Fibroblast of skin of right quadriceps (primary cell): ENCODE measurements at regions not wholly inside any gene's neighbourhood (a gene's known extent, or its start where the extent isn't known, plus 50 kb on each side); places are given as distances from the start of the nearest gene placed in this dataset.
"Not testable (repeated sequence)": the region's sequence is repeated elsewhere in the genome, so short reads cannot be mapped to it uniquely, and the experiment has no call there.

Experiments
- DNase-seq: peaks from one replicate; pipeline ENCODE4 v3.0.0-alpha.2; 2013

GRCh38 chr17:54524501-54524900 lies 376.2 kb upstream of the TOM1L1 start:
- DNase-seq = no peak

GRCh38 chr17:54527941-54528340 lies 372.7 kb upstream of the TOM1L1 start:
- no peak for DNase-seq

DNA sequence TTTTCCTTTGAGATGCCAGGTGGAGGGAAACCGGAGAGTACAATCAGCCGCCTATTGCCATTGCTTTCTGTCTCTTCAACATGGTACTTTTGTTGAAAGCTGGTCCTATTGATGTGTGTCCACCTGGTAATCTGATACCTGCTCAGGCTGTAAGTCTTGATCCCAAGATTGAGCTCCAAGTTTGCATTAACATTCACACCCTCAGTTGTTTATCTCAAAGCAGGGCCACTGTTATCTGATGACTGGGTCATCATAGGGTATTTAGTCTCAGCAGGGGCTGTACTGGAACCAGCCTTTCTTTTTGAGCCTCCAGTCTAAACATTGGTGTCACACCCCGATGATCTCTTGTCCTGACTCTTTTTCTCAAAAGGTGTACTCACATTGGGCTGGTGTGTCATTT lies 370.3 kb upstream of the TOM1L1 start:
- no peak for DNase-seq

GRCh38 chr17:54536306-54536705 lies 364.3 kb upstream of the TOM1L1 start:
- no peak for DNase-seq

GRCh38 chr17:54537656-54538055 lies 363.0 kb upstream of the TOM1L1 start:
- no peak for DNase-seq

- DNase-seq = no peak
These were observed 356.4 kb upstream of the TOM1L1 start for GRCh38 chr17:54544249-54544648.

DNA sequence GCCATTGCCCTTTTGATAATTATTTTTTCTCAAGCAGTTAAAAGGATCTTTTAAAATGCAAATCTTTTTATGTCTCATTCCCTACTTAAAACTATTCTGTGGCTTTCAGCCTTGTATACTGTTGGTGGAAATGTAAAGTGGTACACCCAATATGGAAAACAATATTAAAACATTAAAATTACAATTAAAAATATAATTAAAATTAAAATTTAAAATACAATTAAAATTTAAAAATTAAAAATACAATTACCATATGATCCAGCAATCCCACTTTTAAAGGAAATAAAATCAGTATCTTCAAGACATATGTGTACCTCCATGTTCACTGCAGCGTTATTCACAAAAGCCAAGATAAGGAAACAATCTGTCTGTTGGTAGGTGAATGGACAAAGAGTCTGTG lies 340.8 kb upstream of the TOM1L1 start:
- DNase-seq = no peak

GRCh38 chr17:54608634-54609155 lies 292.0 kb upstream of the TOM1L1 start:
- DNase-seq = no peak

DNA sequence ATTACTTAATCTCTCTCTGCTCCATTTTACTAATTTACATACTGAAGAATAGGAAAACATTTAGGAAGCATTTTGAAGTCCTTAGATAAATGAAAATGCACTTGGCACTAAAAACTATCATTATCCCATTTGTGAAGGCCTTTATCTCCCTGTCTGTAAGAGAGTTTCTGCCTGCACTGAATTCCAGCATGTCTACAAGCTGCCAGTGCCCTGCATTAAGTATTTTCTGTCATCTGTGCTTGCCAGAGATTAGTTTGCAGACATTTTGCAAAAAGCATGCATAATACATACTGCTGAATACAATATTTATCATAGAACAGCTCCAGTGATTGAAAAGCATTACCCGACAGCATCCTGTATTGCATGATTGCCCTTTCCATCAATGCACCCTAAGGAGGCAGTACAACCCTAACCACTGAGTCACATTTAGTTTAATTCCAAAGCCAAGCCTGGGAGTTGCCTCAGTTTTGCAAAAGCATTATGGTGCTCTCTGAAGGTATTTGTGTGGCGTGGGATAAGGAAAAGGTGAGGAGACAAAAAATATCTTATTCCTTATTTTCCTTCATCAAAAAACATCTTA lies 280.2 kb upstream of the TOM1L1 start:
- DNase-seq = no peak

- no peak for DNase-seq
These were observed 276.9 kb upstream of the TOM1L1 start for GRCh38 chr17:54623746-54624145.

GRCh38 chr17:54626146-54626703 lies 274.4 kb upstream of the TOM1L1 start:
- no peak for DNase-seq

DNA sequence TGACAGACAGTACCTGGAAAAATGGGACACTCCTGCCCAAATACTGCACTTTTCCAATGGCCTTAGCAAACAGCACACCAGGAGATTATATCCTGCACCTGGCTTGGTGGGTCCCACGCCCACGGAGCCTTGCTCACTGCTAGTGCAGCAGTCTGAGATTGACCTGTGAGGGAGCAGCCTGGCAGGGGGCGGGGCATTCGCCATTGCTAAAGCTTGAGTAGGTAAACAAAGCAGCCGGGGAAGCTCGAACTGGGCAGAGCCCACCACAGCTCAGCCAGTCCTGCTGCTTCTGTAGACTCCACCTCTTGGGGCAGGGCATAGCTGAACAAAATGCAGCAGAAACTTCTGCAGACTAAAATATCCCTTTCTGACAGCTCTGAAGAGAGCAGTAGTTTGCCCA lies 261.2 kb upstream of the TOM1L1 start:
- not testable (repeated sequence) for DNase-seq

DNA sequence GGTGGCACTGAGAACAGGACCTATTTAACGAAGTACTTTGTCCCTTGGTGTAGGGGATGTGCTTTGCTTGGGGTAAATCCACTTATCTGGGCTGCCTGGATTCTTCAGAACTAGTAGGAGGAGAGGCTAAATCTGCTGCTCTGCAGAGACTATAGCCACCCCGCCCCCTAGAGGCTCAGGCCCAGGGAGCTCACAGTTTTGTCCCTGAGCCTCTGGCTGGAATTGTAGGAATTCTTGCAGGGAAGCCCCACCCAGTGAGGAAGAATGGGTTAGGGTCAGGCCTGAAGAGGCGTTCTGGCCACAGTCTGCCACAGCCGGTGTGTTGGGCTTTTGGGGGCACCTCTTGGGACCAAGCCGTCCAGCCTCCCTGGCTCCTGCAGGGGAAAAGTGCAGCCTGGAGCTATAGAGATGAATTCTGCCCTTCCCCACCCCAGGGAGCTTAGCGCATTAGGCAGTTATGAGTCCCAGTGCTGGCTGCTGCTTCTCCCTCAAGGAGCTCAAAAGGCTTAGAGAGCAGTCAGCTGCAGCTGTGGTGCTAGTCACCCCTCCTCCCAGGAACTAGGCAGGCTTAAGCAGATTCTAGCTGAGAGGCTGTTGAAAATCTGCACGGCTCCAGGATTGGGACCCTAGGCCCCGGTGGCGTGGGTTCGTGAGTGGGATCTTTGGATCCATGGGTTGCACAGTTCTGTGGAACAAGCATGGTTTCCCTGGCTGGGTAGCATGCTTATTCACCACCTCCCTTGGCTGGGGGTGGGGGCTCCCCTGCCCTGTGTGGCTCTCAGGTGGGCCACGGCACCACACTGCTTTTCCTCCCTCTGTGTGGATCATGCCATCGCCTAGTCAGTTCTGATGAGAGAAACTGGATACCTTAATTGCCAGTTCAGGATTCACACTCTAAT lies 237.4 kb upstream of the TOM1L1 start:
- no peak for DNase-seq

- no peak for DNase-seq
These were observed 234.1 kb upstream of the TOM1L1 start for GRCh38 chr17:54666559-54666958.

DNA sequence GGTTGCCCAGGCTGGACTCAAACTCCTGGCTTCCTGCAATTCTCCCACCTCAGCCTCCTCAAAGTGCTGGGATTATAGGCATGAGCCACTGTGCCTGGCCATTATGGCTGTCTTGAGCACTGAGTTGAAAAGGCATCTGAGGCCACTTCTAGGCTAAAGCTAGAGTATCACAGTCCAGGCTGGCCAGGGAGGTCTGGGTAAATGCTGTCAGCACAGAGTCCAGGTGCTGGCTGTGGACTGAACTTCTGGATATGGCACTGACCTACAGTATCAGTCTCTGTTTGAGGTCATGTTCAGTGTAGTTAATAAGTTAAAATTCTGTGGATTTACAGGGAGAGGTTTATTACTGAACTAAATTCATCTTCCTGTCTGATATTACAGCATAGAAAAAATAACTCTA lies 222.5 kb upstream of the TOM1L1 start:
- no peak for DNase-seq

DNA sequence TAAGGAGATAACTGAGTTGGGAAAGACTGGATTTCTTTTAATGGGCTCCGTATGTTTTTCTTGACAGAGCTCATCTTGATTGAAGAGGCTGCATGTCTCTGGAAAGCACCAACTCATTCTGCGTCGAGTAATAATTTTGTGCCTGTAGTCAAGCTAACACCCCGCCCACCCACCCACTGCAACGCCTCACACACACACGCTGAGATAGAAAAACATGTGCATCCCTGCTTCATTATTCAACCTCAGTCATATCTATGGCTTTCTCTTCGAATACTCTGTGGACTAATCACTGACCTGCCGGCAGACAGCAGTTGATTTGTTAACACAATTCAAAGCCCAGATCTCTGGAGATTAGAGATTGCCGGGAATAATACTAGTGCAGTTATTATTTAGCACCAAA lies 220.2 kb upstream of the TOM1L1 start:
- no peak for DNase-seq

- no peak for DNase-seq
These were observed 206.3 kb upstream of the TOM1L1 start for GRCh38 chr17:54694287-54694887.

GRCh38 chr17:54712798-54713197 lies 187.9 kb upstream of the TOM1L1 start:
- DNase-seq = not testable (repeated sequence)

GRCh38 chr17:54718286-54718685 lies 182.4 kb upstream of the TOM1L1 start:
- DNase-seq = no peak

GRCh38 chr17:54727624-54728023 lies 173.0 kb upstream of the TOM1L1 start:
- no peak for DNase-seq

- no peak for DNase-seq
These were observed 164.1 kb upstream of the TOM1L1 start for GRCh38 chr17:54736573-54736972.

- DNase-seq = no peak
These were observed 162.2 kb upstream of the TOM1L1 start for GRCh38 chr17:54738496-54738895.

- no peak for DNase-seq
These were observed 155.9 kb upstream of the TOM1L1 start for GRCh38 chr17:54744750-54745149.

- DNase-seq = no peak
These were observed 155.4 kb upstream of the TOM1L1 start for GRCh38 chr17:54745239-54745638.
